NCI-H1092 treated with DMSO at 0.1 percent for 48 hours (cell line): ENCODE measurements at regions not wholly inside any gene's neighbourhood (a gene's known extent, or its start where the extent isn't known, plus 50 kb on each side); places are given as distances from the start of the nearest gene placed in this dataset.

ENCODE experiments used
- DNase-seq: peaks from one replicate; lab custom pipeline; 2025; lab: John Stamatoyannopoulos, UW

DNA sequence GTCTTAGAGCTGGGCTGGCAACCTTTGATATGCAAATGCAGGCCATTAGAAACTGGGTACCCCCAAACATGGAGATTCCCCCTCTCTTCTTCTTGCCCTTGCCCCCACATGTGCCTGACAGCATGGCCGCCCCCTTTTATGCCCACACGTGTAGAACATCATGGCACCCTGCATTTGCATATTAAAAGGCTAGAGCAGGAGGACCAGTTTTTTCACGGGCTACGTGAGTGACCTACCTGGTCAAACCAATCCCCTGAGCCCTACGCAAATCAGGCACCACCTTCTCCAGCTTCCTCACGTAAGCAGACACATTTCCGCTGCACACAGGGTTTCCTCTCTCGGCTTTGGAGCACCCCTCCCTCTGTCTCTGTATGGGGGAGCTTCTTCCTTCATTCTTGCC lies 110.9 kb upstream of the COPS8 start:
- DNase-seq: no peak

DNA sequence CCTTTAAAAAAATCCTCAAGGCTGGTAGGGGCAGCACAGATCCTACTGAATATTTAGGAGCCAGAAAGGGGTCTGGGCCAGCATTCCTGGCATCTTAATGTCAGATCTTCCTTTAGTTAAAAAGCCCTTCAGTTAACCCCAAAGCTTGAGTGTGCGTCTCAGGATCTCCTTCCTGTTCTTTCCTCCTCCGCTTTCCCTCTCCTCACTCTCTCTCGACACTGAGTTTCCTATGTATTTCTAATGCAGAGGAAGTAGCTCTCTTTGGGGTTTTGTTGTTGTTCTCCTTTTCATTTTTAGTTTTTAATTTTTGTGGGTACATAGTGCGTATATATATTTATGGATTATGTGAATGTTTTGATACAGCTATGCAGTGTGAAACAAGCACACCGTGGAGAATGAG lies 109.9 kb upstream of the COPS8 start:
- DNase-seq: no peak

DNA sequence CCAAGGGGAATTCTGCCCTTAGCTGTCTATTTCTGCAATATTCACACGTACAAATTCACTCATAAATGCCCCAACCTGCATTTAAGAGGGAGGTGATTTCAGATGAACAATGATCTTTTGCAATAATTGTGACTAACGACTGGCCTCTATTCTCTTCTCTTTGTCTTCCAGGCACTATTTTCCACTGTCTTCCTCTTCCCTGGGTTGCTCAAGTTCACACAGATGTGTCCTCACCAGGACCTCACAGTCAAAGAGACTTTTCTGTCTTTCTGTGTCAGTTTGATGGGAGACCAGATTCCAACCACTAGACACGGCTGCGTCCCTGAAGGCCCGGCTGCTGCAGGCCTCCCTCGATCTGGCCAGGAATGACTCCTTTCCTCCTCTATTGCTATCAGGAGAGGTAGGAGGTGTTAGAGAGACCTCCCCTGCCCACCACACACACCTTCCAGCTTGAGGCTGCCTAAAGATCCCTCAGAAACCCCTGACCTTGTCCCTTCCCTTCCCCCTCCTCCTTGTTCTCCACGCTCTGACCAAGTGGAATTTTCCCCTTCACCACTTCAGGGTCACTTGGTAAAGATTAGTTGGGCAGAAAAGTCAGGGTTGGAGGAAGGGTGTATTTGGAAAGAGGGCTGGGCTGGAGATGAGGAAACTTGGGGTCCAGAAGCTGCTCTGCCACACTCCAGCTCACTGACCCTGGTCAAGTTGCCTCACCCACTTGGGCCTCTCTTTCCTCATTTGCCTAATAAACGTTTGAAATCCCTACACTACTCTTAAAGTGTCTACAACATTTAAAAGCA lies 109.2 kb upstream of the COPS8 start:
- no peak for DNase-seq

DNA sequence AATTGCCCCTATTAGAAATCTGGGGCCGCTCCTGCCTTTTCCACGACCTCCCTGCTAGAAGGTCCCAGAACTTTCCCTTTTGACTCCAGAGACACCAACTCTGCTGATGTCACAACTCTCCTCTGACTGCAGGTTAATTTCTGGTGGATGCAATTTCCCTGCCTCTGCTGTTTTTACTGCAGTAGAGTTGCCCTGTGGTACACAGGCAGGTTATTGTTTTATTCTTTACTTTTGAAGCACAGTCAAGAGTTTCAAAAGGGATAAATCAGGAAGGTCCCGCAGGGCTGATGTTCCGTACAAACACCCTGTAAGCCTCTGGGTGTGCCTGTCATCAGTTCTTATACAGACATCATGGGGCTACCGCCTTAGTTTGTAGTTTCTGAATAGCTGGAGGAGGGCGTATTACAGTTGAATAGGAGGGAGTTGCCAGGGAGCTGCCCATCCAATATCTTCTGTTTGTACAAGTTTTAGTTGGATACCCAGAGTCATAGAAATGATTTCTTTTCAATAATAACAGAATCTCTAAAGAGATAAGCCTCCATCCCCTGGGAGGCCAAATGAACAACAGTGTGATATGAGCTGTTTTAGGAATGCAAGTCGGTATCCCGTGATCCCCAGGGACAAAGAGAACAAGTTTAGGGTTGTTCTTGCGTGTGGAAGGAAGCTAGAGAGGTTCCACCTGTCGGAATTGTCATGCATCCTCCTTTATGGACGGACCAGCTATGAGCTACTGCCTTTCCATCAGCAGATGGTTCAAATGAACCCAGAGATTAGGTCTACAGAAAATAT lies 108.4 kb upstream of the COPS8 start:
- DNase-seq: no peak

- no peak for DNase-seq
These were observed 107.8 kb upstream of the COPS8 start for GRCh38 chr2:236977852-236978398.

DNA sequence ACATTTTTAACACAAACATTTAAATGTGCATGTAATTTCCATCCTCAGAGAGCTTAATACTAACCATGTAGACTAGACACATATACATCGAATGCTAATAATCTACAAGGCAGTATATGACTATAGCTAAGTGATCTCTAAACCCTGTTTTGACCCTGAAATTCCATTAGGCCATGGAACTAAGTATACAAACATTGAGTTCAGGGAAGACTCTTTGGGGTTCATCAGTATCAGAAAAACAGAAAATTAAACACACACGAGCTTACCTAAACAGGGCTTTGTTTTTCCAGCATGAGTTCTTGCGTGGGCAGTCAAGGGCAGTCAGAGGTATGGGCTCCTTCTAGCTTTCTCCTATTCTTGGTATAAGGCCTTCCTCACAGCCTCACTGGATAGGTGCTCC lies 106.0 kb upstream of the COPS8 start:
- no peak for DNase-seq

- DNase-seq: no peak
These were observed 104.7 kb upstream of the COPS8 start for GRCh38 chr2:236980961-236981360.

DNA sequence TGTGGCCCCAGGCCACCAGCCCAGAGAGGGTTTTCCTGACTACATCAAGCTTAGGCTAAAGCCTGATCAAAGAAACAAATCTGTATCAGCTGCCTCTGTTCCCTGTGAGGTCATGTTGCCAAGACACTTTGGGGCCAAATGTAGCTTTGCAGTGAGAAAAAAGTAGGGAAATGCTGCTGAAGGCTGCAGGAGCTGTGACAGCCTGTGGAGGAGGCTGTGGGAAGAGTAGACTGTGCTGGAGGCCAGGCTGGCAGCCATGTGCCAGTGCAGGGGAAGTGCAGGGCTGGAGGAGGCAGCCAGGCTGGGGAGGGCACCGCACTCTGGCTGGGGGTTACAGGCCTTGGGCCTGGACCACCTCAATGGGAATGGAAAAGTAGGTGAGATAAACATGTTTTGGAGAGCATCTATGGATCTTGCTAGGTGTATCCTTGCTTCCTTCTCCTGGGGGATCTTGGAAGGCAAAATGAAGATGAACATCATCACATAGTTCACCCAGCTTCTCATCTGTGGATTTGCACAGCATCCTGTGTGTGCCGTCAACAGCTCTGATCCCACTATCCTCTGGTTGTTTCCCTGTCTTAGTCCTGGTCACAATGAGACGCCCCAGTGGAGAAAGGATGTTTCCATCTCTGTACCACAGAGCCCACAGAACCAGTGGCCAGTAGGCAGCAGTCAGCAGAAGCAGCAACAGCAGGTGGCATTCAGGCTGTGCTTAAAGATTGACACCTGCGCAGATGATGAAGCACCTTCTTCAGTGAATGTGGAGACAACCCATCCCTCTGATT lies 103.8 kb upstream of the COPS8 start:
- DNase-seq: no peak

GRCh38 chr2:236982693-236983455 lies 102.8 kb upstream of the COPS8 start:
- DNase-seq: no peak

- DNase-seq: no peak
These were observed 101.6 kb upstream of the COPS8 start for GRCh38 chr2:236984046-236984445.

GRCh38 chr2:236985761-236986339 lies 99.8 kb upstream of the COPS8 start:
- DNase-seq: no peak

- DNase-seq: peak; percentile 53
These were observed 99.0 kb upstream of the COPS8 start for GRCh38 chr2:236986524-236987330.

GRCh38 chr2:236988216-236988615 lies 97.5 kb upstream of the COPS8 start:
- DNase-seq: no peak

DNA sequence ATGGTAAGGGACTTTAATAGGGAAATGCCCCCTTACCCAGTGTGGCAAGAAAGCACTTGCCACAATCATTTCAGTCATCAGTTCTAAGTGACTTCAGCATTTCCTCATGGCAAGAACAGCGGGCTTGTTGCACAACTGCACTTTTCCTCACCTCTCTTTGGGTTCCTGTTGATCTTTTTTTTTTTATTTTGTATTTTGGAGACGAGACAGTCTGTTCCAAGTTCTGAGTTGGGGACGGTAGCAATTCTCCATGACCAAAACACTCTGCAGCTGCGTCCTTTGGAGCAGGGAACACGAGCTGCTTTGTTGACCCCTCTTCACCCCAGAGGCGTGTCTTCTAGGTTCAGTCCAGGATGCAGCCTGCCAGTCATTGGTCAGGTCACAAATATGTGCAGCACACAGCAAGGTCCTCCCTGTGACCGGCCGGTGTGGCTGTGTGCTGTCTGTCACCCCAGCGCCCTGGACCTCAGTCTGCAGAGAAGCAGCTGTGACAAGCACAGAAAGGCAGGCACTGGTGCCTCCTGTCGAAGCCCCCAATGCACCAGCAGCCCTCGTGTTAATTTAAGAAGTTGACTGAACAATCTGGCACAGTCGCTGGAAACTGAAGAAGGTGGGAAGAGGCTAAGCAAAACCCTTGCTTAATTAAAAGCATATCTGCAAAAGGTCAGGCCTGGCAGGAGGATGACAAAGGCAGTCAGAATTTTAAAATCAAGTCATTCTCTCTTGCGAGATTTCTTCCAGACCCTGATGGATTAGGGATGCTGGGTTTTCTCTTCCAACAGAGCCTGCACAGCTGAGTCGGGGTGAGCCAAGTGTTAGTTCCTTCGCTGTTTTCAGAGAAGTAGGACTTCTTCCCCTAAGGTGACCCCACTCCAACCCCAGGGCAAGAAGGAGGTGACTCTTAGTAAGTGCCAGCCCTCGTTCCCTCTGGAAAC lies 96.7 kb upstream of the COPS8 start:
- DNase-seq: no peak

DNA sequence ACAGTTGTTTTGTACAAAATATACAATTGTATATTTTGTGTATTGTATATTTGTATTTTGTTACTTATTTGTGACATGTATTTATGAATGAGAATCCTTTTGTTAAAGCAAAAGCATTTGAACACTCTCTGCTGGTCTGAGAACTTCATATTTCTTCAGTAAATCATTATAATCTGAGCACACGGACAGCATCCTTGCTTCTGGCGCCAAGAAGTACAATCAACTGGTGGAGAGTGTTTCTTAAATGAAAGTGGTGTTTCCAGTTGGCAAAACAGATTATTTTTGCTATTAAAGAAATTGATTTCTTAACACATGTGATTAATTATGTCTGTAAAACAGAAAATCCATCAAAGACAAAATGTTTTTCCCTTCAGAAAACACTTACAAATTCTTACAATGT lies 95.1 kb upstream of the COPS8 start:
- DNase-seq: no peak

DNA sequence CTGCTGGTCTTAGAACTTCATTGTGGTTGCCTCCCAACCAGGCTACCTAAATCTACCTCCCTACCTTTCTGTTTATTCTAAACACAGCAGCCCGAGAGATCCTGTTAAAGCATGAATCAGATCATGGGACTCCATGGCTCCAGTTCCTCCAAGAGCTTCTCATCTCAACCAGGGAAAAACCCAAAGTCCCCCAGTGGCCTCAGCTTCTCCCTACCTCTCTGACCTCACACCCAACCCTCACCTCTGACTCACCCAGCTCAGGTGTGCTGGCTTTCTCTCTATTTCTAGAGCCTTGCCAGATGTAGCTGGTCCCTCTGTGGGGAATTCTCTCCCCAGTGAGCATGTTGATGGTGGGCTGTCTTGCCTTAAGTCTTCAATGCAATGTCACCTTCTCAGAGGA lies 93.8 kb upstream of the COPS8 start:
- DNase-seq: no peak

DNA sequence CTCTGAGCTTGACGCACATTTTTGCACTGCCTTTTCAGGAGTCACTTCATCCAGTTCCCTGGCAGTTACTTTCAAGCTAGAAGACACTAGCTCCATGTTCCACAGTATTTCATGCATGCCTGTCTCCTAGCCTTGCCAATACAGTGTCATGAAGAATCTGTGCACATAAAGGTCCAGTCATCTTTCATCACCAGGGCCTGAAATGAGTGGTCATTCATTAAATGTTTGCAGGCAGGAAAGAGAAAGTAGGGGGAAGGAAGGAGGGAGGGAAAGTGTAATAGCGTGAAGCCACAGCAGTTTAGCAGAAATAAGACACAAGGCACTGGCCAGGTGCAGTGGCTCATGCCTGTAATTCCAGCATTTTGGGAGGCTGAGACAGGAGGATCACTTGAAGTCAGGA lies 92.4 kb upstream of the COPS8 start:
- no peak for DNase-seq

- DNase-seq: no peak
These were observed 91.3 kb upstream of the COPS8 start for GRCh38 chr2:236994361-236994760.

- DNase-seq: peak; percentile 11
These were observed 88.5 kb upstream of the COPS8 start for GRCh38 chr2:236997069-236997715.
